AG09309 (cell line): ENCODE measurements at regions not wholly inside any gene's neighbourhood (a gene's known extent, or its start where the extent isn't known, plus 50 kb on each side); places are given as distances from the start of the nearest gene placed in this dataset.

Source experiments
- DNase-seq: peaks from one replicate; pipeline ENCODE4 v3.0.0-alpha.2; 2010; ENCODE audit warnings: low read depth
- H3K4me3 ChIP-seq: 2 replicates; pipeline ENCODE4 v1.5.1; 2011; ENCODE audit warnings: mild to moderate bottlenecking, low read depth, low read length, moderate library complexity; ENCODE audit not compliant: control insufficient read depth
- TF ChIP-seq, protein P1 (sequence below): IDR thresholded peaks from 2 replicates; pipeline ENCODE4 v1.5.1; 2011; ENCODE audit warnings: mild to moderate bottlenecking, low read depth, low read length, inconsistent platforms; ENCODE audit not compliant: insufficient read depth, control insufficient read depth; ENCODE audit errors: missing control alignments

DNA sequence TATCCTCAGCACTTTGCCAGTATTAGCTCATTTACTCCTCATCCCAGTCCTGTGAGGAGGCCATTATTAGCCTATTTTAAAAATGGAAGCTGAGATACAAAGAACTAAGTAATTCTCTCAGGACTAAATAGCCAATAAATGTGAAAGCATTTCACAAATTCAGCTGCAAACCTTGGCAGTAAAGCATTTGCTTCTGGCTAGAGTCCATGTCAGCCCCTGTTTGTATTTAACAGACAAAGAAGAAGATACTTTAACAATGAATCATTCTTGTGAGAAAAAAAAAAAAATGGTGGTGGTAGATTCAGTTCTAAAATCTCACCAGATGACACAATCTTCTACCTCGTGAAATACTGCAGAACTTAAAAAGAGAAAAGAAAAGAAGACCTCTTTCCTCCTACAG is 85.0 kb upstream of the CNTN6 start:
- TF ChIP-seq, protein P1, sequence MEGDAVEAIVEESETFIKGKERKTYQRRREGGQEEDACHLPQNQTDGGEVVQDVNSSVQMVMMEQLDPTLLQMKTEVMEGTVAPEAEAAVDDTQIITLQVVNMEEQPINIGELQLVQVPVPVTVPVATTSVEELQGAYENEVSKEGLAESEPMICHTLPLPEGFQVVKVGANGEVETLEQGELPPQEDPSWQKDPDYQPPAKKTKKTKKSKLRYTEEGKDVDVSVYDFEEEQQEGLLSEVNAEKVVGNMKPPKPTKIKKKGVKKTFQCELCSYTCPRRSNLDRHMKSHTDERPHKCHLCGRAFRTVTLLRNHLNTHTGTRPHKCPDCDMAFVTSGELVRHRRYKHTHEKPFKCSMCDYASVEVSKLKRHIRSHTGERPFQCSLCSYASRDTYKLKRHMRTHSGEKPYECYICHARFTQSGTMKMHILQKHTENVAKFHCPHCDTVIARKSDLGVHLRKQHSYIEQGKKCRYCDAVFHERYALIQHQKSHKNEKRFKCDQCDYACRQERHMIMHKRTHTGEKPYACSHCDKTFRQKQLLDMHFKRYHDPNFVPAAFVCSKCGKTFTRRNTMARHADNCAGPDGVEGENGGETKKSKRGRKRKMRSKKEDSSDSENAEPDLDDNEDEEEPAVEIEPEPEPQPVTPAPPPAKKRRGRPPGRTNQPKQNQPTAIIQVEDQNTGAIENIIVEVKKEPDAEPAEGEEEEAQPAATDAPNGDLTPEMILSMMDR = no peak
- no peak for DNase-seq
- H3K4me3 ChIP-seq = no peak overlapping the region

DNA sequence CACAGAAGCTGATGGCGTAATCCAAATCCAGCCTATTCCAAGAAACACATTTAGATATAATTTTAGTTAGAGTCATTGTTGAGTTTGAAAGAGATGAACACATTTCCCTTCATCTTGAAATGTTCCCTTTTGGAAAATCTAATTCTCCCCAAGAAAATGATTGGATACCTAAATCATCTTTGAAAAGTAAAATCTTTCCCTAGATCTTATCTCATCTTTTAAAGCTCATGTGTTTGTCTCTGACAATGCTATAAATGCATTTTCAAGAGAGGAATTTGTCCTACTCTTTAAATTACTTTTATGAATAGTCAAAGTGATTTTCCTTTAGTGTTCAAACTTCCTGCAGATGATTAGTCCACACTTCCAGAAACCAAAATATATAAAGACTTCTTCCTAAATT is 82.6 kb upstream of the CNTN6 start:
- no peak overlapping the region for H3K4me3 ChIP-seq
- TF ChIP-seq, protein P1 = no peak
- DNase-seq = no peak

DNA sequence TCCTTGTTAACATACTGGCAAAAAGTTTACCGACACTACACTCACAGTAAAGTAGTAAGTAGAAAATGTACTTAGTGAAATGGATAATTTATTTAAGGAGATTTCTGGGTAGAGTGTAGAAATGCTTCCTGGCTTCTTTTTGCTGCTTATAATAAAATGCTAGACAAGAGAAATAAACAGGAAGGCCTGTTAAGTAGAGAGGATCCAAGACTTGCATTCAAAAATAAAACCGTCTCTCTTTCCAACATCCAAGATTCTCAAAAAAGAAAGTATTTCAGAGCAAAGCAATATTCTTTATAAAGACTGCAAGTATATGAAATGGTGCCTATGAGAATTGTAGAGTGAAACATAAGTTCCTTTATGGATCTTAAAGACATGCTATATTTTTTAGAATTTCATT is 77.0 kb upstream of the CNTN6 start:
- TF ChIP-seq, protein P1 = no peak
- no peak overlapping the region for H3K4me3 ChIP-seq
- DNase-seq = no peak

DNA sequence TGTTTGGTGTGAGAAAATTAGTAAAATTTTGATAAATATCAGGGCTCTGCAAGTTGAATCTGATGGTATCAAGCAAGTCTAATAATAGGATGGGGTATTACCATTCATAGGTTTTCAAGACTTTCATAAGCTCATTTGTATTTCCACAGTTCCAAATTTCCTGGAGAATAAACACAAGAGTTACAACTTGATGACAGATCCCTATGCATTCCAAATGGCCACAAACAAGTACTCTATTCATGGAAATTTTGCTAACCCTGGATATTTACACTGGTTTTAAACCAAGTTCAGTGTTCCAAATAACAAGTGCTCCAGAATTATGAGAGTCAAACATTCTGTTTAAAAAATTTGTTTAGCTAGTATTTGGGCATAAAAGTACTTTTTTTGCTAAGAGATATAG is 75.0 kb upstream of the CNTN6 start:
- TF ChIP-seq, protein P1 = no peak
- DNase-seq = no peak
- no peak overlapping the region for H3K4me3 ChIP-seq

DNA sequence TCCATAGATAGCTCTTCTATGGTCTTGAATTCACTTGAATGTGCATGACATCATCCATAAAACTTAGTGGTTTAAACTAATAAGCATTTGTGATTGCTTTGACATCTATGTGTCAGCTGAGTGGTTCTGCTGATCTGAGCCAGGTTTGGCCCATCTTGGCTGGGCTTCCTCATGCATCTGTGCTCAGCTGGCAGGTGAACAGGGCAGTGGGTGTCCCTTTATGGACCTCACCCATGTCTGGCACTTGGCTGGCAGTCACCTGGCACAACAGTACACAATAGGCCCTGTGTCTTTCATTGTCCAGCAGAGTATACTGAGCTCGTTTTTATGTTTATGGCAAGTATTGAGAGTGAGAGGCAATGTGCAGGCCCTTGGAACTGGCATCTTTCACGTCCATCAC is 73.7 kb upstream of the CNTN6 start:
- TF ChIP-seq, protein P1 = no peak
- H3K4me3 ChIP-seq = no peak overlapping the region
- DNase-seq = no peak

DNA sequence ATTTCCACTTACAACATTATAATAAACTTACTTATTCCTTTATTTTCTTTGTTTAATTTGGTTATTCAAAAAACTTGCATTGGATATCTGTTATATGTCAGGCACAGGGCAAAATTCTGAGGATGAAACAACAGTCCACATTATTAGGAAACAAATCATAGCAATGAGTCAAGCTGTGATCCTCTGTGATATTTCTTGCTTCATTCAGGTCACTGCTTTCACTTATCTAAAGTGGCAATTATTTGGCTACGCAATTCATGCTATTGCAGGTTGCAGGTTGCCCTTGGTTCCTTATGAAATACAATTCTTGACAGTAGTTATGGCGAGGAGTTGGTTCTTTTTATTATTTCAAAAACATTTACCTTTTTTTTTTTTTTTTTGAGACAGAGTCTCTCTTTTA is 66.4 kb upstream of the CNTN6 start:
- TF ChIP-seq, protein P1 = no peak
- DNase-seq = no peak
- no peak overlapping the region for H3K4me3 ChIP-seq

DNA sequence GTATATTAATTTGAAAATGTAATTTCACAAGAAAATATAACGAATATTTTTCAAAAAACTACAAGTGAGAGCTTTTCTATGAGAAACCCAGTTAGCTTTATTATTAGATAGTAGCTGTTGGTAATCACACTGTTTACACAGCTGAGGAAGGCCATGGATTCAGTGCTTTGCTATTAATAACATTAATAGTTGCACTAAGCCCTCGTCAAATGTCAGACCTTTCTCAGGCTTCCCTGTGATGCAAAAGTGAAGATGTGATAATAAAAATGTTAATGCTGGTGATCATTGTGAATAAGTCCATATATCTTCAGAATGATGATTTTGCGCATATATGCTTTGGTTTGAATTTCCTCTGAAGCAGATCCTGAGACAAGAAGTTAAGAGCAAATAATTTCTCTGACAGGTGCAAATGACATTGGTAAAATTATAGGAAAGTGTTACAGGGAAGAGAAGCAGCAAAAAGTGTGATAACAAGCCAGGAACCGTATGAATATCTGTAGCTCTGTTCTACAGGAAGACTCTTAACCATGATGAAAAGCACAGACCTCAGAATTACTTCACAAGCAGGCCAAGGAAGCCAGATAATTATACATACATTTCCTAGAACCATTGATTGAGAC is 56.5 kb upstream of the CNTN6 start:
- DNase-seq = no peak
- H3K4me3 ChIP-seq = no peak overlapping the region
- TF ChIP-seq, protein P1 = no peak
